ENCODE measurements at regions not wholly inside any gene's neighbourhood (a gene's known extent, or its start where the extent isn't known, plus 50 kb on each side); places are given as distances from the start of the nearest gene placed in this dataset.

DNA sequence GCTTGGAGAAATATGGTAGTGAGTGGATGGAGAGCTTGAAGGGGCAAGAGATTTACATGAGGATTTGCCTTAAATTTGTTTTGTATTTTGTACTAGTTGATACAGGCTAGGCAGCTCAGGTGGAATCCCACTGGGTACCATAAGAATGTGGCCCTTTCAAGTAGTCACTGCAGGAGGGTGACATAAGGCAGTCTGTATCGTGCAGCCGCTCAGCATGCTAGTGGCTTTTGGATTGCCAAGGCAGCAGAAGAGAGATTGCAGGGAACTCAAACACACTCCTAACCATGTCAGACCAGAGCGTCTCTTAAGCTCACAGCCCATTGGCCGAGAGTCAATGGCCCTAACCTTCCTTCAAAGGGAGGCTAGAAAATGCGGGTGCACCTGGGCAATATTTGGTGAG is 420.0 kb downstream of the ADGRL2 start:
- DNase-seq = no peak

- no peak for DNase-seq
These were observed 419.1 kb downstream of the ADGRL2 start for GRCh38 chr1:82219841-82220240.

DNA sequence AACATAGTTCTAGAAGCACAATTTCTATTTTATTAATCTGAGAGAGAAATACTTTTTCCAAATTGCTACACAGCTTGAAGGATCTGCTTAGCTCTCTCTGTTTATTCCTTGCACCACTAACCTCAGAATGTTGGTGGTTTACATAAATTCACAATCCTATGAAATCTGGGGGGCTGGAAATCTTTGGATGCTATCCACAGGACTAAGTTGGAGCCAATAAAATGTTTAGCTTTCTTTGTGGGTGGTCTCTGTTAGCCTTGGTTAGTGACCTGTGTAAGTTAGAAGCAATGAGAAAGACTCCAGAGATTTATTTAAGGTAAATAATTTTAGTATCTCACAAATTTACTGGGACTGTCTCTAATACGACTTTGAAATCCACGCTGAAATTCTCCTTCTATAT is 418.1 kb downstream of the ADGRL2 start:
- no peak for DNase-seq

DNA sequence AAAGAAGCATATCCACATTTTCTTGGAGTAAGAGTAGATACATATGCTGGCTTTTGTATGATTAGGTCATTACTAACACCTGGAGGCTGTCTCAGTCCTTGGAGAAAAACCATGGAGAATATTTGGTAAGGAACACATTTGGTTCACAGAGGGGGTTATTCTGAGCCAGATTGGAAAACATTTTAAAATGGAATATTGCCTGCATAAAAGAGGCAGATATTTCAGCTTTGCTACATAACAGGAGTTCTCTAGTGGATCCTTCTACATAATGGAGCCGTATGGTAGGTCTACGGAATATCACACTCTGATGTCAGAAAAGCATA is 415.1 kb downstream of the ADGRL2 start:
- no peak for DNase-seq

DNA sequence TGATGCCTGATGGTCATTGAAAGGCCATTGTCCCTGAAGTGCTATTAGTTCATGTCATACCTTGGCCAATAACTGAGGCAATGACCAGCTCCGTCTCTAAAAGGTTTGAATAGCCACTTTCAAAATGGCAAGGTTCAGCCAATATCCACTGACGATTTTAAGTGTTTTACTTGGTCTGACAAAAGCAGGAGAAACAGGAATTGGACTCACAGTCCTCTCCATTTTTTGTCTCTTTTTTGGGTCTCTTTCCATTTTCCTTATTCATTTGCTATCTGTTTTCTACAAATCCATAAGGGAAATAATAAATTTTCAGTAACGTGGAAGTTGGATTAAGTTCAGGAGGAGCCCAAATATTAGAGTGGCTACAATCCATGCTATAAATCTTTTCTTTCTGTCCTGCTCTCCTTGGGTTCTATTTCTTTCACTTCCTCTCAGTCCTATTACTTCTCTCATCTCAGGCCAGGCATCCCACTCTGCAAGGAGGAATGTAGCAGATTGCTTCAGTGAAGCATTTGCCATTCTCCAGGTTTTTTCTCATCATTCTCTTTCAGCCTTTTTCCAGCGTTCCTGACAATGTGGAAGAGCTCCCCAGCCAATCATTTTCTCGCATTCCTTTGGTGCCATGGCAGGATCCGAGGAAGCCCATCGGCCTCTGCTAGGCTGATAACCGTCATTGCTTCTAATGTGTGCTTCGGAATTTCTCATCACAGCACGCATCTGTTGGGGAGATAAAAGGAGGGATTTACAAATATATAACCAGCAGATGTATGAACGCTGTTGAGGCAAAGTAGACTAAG is 414.5 kb downstream of the ADGRL2 start:
- DNase-seq = no peak

GRCh38 chr1:82214606-82215005 is 413.9 kb downstream of the ADGRL2 start:
- DNase-seq = no peak

- DNase-seq = no peak
These were observed 396.9 kb downstream of the ADGRL2 start for GRCh38 chr1:82197606-82198005.

DNA sequence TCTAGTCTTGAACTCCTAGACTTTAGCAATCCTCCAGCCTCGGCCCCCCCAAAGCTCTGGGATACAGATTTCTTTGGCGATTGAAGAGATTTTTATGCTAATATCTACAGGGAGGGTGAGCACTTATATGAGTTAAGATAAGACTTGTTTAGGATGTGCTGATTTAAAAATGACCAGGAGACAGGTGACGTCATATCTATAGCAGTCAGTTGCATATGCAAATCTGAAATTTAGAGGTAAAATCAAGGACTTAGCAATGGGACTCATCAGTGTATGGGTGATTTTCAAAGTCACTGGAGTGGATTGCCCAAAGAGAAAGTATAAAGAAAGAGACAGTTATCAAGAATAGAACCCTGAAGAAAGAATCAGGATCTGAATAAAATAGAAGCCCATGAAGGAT is 394.5 kb downstream of the ADGRL2 start:
- DNase-seq = no peak

DNA sequence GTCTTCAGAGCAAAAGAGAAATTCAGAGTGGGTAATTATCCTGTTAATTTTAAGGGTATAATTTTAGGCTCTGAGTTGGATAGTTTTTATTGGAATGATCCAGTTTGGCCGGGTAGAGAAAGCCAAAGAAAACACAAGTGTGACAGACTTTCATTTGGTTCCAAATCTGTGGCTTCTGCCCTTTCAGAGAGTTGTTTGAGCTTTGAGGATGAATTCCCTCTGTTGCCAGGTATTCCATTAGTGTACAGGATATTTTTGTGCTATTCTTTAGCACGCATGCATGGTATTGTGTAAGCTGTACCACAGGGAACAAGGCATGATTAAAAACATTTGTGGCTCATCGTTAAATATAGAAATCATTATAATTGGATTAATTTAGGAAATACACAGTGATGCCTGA is 384.4 kb downstream of the ADGRL2 start:
- DNase-seq = no peak

DNA sequence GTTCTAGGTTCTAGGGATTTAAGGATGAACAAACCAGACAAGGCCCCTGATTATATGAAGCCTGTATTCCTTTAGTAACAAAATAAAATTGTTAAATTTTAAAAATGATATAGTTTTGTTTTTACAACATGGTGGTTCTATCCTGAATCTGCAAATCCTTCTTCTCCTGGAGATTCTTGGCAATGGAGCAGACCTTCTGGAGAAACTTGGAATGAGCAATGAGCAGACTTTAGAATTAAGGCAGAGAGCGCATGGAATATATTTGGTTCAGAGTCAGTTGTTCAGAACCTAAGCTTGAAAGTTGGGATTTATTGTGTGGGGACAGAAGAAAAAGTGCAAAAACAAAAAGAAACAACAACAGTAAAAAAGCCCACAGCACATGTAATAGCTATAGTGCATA is 381.1 kb downstream of the ADGRL2 start:
- DNase-seq = no peak

GRCh38 chr1:82179131-82179530 is 378.4 kb downstream of the ADGRL2 start:
- DNase-seq = no peak

DNA sequence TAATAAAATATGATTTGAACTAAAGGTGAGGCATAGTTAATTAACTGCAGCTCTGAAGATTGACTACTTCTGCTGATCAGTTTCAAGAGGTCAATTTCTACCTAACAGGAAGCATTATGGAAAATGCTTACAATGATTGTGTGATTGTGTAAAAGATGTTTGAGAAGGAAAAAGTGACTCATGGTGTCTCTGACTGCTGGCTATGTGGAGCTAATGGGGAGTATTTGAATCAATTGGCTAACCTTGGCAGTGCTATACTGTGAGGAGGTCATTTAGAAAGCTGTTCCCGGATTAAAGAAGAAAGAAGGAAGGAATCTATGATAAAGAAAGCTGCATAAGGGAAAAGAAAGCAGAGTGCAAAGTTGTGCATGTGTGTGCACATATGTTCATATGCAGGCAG is 376.5 kb downstream of the ADGRL2 start:
- no peak for DNase-seq

DNA sequence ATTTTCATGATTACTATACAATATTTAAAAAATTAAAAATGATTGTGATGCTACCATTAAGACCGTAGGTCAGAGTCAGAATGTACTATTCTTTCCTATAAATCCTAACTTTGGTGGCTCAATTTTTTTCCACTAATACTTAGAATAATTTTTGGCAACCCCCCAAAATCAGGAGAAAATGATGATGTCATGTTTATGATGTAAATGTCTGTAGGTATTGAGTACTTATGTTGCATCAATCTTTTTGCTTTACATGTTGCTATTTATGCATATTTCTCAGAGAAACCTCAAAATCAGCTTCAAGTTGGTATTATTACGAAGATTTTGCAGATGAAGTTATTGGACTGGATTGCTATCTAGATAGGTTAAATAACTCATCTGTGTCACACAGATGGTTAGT is 371.2 kb downstream of the ADGRL2 start:
- DNase-seq = no peak

DNA sequence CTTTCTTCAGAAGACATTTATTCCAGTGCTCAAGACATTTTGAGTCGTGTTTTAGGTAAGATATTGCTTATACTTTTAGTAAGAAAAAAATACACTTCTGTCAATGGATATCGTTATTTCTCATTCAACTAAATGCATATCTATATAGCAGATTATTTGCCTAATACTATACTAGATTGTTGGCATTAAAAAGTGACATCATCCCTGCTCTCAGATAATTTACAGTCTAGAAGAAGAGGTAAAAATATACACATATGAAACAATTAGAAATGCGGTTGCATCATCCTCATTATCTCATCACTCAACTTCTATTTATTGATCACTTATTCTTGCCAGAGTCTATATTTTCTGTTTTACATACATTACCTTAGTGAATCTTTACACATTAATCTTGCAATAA is 367.7 kb downstream of the ADGRL2 start:
- no peak for DNase-seq

GRCh38 chr1:82165304-82165703 is 364.6 kb downstream of the ADGRL2 start:
- DNase-seq = no peak

DNA sequence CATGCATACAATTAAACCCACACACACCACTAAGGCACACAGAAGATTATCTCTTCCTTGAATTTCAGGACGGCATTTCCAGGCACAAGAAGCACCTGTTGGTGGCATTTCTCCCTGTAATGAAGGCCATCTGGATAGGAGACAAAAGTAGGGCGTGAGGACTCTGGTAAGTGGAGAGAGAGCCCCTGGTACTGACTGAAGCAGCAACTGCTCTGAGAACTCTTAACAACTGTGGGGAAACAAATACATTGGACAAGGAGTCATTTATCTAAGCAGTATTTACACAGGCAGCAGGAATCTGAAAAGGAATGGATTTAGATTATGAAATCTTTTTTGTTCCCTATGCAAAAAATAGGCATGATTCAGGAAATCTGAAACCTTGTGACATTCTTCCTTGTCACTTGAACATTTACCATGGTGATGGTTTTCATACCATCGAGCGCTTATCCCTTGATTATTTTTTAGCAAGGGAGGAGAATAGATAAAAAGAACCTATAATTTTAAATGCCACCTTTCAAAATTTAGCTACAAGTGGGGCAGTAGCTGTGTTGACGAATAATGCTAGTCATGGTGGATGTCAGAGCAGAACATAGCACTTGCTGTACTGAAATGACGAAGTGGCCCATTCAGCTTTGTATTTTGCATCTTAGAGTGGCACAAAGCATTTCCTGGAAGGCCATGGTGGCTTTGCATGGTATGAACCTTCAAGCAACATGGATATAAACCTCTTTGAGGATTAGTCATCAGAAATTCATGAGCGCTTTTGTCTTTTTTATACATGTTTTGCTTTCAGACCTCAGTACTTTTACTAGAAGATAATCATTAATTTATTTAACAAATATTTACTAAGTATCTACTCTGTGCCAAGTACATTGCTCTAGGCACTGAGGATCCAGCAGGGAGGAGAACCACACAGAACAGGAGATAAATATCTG is 362.0 kb downstream of the ADGRL2 start:
- DNase-seq = no peak

DNA sequence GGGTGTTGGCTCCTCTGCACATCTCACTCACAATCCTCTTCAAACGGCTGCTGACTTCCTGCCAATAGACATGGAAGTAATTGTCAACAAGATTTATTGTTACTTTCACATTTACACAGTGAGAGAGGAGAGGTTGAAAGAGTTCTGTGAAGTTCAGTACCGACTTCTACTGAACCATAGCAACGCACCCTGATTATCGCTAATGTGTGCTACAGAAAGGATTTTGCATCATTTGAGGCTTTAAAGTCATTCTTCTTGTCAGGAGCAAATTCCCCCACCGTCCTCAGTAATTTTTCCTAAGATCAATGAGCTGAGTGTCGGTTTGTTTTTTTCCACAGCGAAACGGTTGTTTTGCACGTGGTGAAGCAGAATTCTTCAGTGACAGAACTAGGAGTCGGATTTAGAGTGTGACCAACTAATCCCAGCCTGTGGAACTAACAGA is 361.0 kb downstream of the ADGRL2 start:
- DNase-seq = no peak

GRCh38 chr1:82160903-82161302 is 360.2 kb downstream of the ADGRL2 start:
- DNase-seq = no peak

DNA sequence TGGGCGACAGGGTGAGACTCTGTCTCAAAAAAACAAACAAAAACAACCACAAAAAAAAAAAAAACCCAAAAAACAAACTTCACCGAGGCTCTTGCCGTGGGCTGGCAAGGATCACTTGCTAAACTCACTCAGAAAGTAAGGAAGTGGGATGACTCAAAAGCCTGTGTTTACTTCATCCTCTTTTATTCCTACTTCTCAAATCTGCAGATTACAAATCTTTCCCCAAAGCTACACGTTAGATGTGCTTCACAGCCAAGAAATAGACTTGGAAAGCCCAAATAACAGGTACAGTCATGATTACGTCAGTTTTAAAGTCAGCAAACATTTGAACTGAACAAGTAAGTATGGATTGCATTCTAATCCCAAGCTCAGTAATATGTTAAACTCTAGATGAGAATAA is 359.3 kb downstream of the ADGRL2 start:
- DNase-seq = no peak

- no peak for DNase-seq
These were observed 358.2 kb downstream of the ADGRL2 start for GRCh38 chr1:82158981-82159380.

DNA sequence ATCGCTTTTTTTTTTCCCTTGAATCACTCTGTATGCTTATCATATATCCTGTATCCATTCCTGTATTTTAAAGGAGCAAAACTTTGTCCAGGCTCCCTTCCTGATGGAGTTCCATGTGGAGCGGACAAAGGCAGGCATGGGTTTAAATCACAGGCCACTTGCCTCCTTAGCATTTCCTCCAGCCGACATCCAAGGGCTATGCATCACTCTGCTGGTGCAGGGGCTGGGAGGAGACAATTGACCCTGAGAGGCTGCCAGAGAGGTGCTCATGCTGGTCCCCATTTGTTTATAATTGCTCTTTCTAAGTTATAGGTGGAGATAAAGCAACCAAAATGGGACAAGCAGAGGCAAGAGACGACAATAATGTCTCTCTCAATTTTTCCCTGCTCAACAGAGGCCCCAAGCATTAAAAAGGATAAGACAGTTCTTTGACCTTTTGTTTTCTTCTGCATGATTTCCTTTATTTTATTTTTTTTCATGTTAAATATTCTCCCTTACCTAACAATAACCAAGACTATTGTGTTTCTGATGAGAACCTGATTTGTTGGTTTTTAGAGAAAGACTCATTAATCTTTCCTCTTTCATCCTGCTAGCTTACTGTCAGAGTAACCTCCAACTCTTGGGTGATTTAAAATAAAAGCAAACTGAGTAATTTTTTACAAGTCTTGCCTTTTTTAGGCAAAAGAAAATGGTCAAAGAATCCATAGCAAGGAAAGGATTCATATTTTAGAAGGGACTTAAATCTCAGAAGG is 353.7 kb downstream of the ADGRL2 start:
- DNase-seq = no peak

GRCh38 chr1:82153752-82154151 is 353.0 kb downstream of the ADGRL2 start:
- no peak for DNase-seq

DNA sequence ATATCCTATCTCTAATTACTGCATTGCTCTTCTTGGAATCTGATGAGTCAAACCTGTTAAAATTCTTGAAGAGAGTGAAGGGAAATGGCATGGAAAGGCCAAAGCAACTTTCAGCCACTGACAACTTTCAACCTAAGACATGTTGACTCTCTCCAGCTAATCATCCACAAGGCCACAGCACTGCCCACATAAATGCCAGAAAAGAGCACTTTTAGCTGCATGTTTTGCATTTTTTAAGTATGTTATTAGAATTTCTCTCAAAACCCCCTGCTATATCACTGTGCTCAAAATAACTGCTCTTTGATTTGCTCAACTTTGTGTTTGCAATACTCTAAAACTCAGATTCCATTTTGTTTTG is 352.5 kb downstream of the ADGRL2 start:
- DNase-seq = no peak
